T-helper 1 cell (primary cell): ENCODE measurements at regions not wholly inside any gene's neighbourhood (a gene's known extent, or its start where the extent isn't known, plus 50 kb on each side); places are given as distances from the start of the nearest gene placed in this dataset.
"Not testable (repeated sequence)": the region's sequence is repeated elsewhere in the genome, so short reads cannot be mapped to it uniquely, and the experiment has no call there.

Experiments used
- DNase-seq, 5 donors: peaks; one replicate each; pipeline ENCODE4 v3.0.0-alpha.2; 2012 to 2020

DNA sequence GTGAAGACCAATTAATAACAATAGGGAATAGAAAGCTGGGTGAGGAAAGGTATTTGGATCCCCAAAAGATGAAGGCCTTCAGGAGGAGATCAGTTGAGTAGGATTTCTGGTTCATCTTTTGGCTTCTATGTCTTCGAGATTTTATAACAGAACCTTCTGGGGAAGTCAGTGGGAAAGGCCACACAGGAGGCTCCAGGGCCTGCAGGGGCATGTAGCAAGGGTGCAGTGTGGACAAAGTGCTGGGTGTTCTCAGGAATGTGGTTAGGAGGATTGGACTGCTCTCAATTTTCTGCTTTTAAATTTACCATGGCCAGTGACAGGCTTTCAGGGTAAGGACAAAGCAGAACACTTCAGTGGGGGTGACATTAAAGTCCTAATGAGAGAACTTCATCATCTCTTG is 378.0 kb downstream of the CCSER2 start:
- DNase-seq = no peak

DNA sequence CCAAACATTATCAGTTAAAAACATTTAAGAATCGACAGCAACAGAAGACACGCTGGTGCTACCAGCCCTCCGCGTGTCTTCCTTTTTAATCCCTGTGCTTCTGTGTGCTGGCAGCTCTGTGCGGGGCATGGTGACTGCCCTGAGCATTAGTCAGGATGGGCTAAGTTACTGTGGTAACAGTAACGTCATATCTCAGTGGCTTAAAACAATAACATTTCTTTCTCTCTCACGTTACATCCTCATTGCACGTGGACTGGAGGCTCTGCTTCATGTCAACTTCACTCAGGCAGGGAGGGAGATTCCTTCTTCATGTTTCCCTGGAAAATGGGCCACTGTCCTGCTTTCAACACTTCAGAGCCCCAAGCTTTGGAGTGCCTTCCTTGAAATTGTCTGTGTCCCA is 378.5 kb downstream of the CCSER2 start:
- no peak for DNase-seq

DNA sequence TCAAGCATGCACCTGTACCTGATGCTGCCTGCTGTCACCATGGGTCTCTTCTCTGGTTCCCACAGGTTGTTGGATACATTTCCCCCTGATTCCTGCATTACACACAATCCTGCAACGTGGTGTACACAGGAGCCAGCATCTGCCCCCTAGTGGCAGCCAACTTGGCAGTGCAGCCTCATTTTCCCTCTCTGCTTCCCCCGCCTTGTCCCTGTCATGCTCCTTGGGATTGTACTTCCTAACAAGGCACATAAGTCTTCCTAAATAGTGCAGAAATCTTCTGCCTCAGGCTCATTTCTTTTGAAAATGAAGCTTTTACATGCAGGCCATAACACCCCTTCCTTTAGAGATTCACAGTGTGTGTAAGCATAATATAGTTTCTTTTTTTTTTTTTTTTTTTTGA is 387.5 kb downstream of the CCSER2 start:
- peak in 1 of 5 donors; percentile 4 for DNase-seq

DNA sequence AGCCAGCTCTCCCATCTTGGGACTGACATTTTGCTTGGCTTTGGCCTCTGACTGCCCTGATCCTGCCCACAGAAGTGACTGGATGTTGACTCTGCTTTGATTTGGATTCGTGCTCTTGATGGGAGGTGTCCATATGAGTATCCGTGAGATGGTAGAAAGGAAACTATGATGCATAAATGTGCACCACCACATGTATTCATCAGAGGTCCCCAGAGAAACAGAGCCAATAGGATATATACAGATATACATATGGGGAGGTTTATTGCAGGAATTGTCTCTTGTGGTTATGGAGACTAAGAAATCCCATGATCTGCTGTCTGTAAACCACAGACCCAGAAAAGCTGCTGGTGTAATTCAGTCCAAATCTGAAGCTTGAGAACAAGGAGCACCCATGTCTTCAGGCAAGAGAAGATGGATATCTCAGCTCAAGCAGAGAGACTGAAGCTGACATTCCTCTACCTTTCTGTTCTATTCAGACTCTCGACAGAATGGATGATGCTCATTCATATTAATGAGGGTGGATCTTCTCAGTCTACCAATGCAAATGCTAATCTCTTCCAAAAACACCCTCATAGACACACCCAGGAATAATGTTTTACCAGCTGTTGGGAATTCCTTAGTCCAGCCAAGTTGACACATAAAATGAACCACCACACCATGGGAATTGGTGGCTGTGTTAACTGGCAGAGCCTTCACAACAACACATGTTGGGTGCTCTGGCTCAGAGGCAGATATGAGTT is 390.7 kb downstream of the CCSER2 start:
- DNase-seq = no peak

DNA sequence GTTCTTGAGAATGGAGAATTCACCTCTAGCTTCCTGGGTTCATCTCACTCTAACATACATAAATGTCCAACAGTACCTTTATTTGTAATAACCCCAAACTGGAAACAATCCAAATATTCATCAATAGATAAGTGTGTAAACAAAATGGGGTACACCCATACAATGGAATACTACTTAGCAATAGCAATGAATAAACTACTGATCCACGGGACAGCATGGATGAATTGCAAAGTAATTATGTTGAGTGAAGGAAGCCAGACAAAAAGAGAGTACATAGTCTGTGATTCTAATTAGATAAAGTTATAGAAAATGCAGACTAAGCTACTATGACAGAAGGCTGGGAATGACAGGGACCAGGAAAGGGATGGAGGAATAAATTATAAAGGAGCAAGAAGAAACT is 391.3 kb downstream of the CCSER2 start:
- DNase-seq = no peak

DNA sequence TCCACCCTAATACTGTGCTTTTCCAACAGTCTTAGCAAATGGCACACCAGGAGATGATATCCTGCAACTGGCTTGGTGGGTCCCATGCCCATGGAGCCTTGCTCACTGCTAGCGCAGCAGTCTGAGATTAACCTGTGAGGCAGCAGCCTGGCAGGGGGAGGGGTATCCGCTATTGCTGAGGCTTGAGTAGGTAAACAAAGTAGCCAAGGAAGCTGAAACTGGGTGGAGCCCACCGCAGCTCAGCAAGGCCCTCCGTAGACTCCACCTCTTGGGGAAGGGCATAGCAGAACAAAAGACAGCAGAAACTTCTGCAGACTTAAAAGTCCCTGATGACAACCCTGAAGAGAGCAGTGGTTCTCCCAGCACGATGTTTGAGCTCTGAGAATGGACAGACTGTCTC is 399.0 kb downstream of the CCSER2 start:
- no peak for DNase-seq

DNA sequence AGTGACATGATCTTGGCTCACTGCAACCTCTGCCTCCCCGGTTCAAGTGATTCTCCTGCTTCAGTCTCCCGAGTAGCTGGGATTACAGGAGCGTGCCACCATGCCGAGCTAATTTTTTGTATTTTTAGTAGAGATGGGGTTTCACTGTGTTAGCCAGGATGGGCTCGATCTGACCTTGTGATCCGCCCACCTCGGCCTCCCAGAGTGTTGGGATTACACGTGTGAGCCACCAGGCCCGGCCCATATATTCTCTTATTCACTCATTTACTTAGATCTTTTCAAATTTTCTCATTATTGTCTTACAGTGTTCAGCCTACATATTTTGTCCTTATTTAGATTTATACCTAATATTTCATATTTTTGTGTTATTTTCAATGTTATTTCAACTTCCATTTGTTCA is 410.7 kb downstream of the CCSER2 start:
- not testable (repeated sequence) for DNase-seq

DNA sequence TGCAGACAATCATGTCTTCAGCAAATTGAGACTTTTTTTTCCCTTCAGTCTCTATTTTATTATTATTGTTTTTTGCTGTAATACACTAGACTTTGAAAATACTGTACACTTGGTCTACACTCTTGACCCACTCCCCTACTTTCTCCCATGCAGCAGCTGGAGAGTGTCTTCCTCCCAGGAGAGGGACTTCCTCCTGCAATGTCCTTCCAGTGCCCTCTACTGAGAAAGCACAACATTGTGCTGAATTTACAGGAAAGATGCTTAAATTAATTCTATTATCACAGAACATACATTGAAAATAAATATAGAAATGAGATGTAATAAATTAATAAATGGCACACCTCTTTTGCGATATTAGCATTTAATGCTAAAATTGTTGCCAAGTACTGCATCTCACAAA is 411.3 kb downstream of the CCSER2 start:
- no peak for DNase-seq

DNA sequence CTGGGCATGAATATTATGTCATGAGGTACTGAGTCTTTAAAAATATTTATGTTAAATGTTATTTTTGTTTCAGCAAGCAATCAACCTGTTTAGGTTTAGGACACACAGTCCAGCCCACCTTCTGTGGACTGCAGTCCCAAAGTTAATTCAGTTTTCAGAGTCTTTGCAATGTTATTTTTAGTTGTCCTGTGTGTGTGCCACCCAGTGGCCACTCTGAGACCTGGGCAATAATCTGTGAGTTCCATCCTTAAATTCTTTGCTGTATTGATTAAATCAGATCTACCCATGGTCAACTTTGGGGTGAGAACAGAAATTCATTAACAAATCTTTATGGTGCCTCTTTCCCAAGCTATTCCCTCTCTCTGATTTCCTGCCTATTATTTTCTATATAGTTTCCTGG is 415.1 kb downstream of the CCSER2 start:
- no peak for DNase-seq

DNA sequence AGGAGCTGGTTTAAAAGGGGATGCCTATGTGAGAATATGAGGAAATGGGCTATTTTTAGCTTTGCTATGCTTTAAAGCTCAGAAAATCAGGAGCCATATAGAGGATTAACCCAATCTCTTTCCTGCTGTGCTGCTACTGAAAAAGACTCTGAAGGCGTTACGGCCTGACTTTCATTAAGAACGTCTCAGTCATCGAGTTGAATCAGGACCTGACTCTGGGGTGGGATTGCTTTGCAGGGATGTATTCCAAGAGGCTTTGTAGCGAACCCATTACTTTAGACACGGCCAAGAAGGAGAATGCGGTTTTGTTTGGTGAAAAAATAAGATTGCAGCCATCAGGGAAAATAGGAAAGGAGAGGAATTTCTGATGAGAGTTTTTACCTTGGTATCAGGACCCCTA is 426.9 kb downstream of the CCSER2 start:
- no peak for DNase-seq

DNA sequence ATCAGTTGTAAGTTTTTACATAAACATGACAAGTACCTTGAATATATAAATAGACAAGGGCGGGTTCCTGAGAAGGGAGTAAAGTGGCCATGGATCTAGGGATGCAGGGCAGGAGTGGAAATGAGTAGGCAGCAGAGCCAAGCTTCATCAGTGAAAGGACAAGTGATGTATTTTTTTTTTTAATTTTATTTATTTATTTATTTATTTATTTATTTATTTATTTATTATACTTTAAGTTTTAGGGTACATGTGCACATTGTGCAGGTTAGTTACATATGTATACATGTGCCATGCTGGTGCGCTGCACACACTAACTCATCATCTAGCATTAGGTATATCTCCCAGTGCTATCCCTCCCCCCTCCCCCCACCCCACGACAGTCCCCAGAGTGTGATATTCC is 428.3 kb downstream of the CCSER2 start:
- not testable (repeated sequence) for DNase-seq

DNA sequence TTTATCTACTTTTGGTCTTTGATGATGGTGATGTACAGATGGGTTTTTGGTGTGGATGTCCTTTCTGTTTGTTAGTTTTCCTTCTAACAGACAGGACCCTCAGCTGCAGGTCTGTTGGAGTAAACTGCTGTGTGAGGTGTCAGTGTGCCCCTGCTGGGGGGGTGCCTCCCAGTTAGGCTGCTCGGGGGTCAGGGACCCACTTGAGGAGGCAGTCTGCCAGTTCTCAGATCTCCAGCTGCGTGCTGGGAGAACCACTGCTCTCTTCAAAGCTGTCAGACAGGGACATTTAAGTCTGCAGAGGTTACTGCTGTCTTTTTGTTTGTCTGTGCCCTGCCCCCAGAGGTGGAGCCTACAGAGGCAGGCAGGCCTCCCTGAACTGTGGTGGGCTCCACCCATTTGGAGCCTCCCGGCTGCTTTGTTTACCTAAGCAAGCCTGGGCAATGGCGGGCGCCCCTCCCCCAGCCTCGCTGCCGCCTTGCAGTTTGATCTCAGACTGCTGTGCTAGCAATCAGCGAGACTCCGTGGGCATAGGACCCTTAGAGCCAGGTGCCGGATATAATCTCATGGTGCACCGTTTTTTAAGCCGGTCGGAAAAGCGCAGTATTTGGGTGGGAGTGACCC is 433.7 kb downstream of the CCSER2 start:
- DNase-seq = not testable (repeated sequence)

DNA sequence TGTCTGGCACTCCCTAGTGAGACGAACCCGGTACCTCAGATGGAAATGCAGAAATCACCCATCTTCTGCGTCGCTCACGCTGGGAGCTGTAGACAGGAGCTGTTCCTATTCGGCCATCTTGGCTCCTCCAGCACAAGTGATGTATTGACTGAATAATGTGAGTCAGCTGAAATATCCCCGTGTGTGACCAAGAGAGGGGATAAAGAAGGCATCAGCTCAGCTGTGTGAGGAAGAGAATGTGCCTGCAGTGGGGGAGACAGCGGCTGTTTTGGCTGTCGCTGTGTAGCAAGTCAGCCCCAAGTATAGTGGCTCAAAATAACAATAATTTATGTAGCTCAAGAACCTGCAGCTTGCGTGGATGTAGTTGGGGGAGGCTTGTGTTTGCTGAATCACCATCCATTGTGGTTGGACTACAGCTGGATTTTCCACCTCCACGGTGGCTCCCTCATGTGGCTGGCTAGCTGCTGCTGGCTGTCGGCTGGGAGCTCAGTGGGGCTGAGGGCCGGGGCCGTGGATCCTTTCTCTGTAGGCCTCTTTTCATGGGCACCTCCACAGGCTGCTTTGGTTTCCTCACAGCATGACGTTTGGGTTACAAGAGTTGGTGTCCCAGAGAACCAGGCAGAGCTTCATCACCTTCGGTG is 434.5 kb downstream of the CCSER2 start:
- DNase-seq = no peak

DNA sequence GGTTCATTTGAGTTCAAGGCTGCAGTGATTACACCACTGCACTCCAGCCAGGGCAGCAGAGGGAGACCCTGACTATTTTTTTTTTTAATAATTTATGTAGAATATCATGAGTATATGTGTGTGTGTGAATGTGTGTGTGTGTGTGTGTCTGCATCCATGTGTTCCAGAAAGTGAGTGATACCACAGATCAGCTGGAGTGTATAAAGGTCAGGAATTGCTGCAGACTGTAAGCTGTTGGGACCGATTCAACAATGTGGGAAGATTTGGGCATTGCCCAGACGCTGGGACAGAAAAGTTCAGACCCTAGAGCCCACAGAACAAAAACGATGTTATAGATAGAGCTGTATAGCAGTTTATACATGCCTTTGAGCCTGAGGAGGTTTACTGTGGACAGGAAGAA is 435.6 kb downstream of the CCSER2 start:
- no peak for DNase-seq

DNA sequence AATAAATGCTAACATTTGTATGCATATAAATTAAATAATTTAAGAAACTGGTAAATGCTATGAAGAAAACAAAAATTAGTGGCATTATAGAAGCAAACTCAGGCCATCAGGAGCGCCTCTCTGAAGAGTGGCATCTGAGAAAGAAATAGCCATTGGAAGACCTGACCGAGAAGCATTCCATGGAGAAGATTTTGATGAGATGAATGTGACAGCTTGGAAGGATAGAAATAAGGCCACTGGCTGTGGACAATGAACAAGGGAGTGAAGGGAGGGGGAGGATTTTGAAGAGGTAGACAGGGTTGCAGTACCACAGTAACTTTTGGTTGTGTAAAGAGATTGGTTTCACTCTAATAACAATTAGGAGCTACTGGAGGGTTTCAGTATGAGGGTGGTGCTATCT is 436.7 kb downstream of the CCSER2 start:
- no peak for DNase-seq

DNA sequence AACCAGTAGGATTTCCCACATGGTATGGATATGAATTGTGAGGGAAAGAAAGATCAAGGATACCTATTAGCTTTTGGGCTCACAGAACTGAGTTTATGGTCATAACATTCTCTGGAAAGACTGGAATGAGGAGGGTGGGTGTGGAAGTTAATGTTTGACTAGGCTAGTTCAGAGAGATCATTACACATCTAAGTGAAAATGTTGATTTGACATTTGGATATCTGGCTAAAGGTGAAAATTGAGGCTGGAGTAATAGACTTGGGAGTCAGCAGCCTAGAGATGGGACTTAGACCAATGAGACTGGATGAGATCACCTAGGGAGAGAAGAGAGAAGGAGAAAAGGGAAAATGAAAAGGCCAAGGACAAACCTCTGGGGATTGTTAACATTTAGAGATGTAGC is 437.3 kb downstream of the CCSER2 start:
- DNase-seq = no peak

DNA sequence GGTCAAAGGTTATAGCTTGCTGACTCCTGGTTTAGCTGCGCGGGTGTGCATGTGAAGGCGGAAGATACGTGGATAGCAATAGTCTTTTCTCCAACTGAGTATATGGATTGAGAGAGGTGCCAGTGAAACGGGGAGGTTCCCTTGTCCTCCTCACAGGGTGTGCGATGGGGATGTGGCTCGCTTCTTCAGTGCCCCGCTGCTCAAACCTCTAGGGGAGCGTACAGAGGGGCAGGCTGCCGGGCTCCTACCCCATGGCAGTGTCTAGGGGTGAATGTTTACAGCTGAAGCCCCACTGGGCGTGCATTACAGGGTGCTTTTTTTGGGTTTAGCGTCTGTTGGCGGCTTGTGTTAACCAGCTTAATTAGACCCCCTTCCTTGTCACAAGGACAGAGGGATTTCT is 438.5 kb downstream of the CCSER2 start:
- DNase-seq = no peak

DNA sequence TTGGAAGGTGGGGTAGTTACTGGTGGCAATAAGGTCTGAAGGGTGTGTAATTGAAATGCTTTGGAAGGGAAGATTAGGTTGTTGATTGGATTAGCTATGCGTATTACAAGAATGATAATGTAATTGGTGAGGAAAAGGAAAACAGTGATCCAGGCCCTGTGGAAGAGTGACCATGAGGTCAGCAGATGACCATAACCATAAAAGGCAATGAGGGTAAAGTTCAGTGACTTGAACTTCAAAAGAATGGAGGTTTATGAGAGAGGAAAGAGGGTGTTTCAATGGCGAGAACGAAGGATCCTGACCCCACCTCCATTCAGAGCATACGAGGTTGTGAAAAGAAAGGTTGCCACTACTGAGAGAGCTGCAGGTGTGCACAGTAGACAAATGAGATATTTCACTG is 439.7 kb downstream of the CCSER2 start:
- DNase-seq = no peak

DNA sequence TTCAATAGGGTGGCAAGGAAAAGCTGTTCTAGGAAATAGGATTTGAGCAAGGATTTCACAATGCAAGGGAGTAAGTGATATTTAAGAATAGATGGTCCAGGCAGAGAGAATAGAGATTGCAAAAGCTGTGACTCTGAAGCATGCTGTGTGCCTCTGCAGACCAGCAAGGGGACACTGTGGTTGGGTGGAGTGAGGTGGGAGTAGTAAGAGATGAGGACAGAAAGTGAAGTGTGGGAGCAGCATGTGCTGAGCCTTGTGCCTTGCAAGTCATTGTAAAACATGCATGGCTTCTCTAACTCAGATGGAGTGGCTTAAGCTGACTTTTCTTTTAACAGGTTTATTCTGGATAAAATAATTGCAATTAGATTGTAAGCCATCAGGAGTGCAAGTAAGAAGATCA is 442.4 kb downstream of the CCSER2 start:
- no peak for DNase-seq

DNA sequence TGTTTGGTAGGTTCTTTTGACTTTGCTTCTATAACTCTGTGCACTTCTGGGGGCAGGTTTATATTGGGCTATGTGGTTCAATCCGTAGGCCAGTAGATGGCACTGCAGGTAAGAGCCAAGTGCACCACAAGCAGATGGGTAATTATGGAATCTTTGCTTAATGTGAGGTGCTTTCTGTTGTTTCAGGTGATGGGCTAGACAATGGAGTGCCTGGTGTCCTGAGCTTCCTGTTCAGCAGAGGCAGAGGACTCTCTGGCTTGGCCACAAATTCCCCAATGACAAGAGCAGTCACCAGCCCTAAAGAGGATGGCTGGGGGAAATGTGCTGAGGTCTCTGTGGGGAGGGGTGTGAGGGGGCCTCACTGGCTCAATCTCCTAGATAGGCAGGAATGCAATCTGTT is 455.0 kb downstream of the CCSER2 start:
- peak in 1 of 5 donors; percentile 5 for DNase-seq

DNA sequence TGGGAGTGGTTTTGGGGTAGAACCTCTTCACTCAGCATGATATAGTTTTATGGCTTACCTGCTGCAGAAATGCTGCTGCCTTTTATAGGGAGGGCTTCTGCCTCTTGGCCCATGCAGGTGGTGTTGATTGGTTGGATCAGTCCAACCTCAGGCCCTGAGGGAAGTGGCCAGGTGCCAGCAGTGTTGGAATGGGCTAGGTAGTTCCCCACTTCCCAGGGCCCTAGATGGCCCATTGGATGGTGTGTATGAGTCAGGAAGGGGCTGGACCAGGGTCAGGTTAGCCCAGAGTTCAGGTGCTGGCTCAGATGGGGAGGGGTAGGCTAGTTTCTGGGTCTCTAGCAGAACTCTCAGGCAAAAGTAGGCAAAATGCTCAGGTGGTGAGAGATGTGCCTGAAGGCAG is 455.5 kb downstream of the CCSER2 start:
- DNase-seq = no peak

DNA sequence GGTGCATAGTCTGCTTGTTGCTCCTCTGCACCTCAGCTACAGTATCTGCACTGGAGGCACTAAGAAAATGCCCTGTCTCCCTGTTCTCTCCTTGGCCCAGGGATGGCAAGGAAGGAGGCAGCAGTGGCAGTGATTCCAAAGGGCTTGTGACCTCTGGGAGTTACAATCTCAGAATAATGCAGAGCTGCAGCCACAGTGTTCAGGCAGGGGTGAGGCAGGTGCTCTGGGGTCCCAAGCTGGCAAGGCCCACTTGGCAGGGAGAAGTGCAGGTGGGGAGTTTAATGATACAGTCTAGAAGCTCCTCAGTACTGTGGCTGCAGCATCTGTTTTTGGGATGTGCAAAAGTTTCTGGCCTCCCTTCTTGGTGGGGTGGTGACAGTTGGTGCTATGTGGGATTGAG is 456.4 kb downstream of the CCSER2 start:
- DNase-seq = no peak

DNA sequence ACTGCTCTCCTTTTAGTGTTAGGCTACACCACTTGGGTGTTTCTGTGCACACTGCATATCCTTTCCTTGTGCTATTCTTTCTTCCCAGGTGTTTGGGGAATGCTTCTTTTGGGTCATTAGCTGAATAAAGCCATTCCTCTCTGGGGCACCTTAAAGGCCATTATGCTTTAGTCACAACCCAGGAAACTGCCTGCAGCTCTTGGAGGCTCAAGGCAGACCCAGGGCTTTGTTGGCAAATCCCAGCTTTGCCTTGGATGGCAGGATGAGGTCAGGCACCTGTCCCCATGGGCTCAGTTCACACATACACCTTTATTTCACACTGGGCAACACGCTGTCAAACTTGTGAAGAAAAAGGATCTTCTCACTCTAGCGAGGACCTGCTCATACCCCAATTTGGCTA is 460.6 kb downstream of the CCSER2 start:
- DNase-seq = no peak

DNA sequence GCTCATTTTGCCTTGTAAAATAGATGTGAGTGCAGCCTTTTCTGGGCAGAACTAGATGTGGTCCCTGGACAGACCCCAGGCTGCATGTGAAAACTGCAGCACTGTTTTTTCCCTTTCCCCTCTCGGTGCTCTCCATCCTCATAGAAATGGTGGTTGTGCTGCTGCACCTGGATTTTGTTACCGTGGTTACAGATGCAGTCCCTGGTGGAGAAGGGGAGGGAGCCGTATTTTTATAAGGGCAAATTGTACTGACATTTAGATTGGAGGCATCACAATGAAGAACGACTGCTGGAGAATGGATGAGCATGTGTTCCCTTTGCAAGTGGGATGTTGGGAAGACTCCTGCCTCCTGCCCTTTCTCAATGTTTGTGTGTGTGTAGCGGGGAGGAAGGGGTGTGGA is 469.9 kb downstream of the CCSER2 start:
- DNase-seq = no peak
